NCI-H748 (cell line): ENCODE measurements at regions not wholly inside any gene's neighbourhood (a gene's known extent, or its start where the extent isn't known, plus 50 kb on each side); places are given as distances from the start of the nearest gene placed in this dataset.

Source experiments
- DNase-seq: peaks from one replicate; lab custom pipeline; 2025; ENCODE audit not compliant: unreplicated experiment; lab: John Stamatoyannopoulos, UW

GRCh38 chr6:156026486-156027247 lies 571.0 kb upstream of the NOX3 start:
- no peak for DNase-seq

- no peak for DNase-seq
Observed at GRCh38 chr6:156024339-156024738, 568.7 kb upstream of the NOX3 start.

- no peak for DNase-seq
Observed at GRCh38 chr6:156021746-156022396, 566.2 kb upstream of the NOX3 start.

GRCh38 chr6:156017838-156018237 lies 562.2 kb upstream of the NOX3 start:
- no peak for DNase-seq

GRCh38 chr6:156016186-156016976 lies 560.7 kb upstream of the NOX3 start:
- no peak for DNase-seq

- peak; percentile 18 for DNase-seq
Observed at GRCh38 chr6:156013155-156013554, 557.5 kb upstream of the NOX3 start.

GRCh38 chr6:156009656-156010055 lies 554.0 kb upstream of the NOX3 start:
- DNase-seq = no peak

- no peak for DNase-seq
Observed at GRCh38 chr6:156004796-156005195, 549.2 kb upstream of the NOX3 start.

GRCh38 chr6:155996151-155996550 lies 540.5 kb upstream of the NOX3 start:
- DNase-seq = no peak

GRCh38 chr6:155995281-155995680 lies 539.6 kb upstream of the NOX3 start:
- no peak for DNase-seq

- no peak for DNase-seq
Observed at GRCh38 chr6:155994086-155994485, 538.4 kb upstream of the NOX3 start.

GRCh38 chr6:155993240-155993639 lies 537.6 kb upstream of the NOX3 start:
- DNase-seq = no peak

GRCh38 chr6:155985660-155986138 lies 530.1 kb upstream of the NOX3 start:
- DNase-seq = peak; percentile 63

- DNase-seq = no peak
Observed at GRCh38 chr6:155980768-155981079, 525.1 kb upstream of the NOX3 start.

GRCh38 chr6:155980014-155980767 lies 524.6 kb upstream of the NOX3 start:
- no peak for DNase-seq

- no peak for DNase-seq
Observed at GRCh38 chr6:155975506-155975905, 519.9 kb upstream of the NOX3 start.

- DNase-seq = no peak
Observed at GRCh38 chr6:155974811-155975323, 519.2 kb upstream of the NOX3 start.

- DNase-seq = no peak
Observed at GRCh38 chr6:155974359-155974758, 518.7 kb upstream of the NOX3 start.

- DNase-seq = no peak
Observed at GRCh38 chr6:155970876-155971708, 515.5 kb upstream of the NOX3 start.

GRCh38 chr6:155970472-155970871 lies 514.8 kb upstream of the NOX3 start:
- no peak for DNase-seq
